ENCODE measurements at regions not wholly inside any gene's neighbourhood (a gene's known extent, or its start where the extent isn't known, plus 50 kb on each side); places are given as distances from the start of the nearest gene placed in this dataset.

DNA sequence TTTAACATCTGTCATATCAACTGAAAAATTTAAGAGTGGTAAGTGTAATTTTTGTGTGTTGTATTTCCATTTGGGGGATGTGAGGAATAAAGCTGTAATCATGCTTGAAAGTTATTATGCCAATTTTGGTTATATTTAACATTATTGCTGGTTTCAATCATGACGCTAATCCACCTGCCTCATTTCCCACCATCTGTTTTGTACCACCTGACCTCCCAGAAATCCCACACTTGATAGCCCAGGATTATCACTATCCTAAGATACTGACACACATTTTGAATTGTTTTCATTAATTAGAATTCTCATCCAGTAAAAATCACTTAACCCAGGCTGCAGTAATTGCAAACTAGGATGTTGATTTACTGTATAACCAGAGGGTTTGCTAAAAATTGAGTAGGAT, 1119.8 kb downstream of the AACS start:
- TF ChIP-seq, protein P1, sequence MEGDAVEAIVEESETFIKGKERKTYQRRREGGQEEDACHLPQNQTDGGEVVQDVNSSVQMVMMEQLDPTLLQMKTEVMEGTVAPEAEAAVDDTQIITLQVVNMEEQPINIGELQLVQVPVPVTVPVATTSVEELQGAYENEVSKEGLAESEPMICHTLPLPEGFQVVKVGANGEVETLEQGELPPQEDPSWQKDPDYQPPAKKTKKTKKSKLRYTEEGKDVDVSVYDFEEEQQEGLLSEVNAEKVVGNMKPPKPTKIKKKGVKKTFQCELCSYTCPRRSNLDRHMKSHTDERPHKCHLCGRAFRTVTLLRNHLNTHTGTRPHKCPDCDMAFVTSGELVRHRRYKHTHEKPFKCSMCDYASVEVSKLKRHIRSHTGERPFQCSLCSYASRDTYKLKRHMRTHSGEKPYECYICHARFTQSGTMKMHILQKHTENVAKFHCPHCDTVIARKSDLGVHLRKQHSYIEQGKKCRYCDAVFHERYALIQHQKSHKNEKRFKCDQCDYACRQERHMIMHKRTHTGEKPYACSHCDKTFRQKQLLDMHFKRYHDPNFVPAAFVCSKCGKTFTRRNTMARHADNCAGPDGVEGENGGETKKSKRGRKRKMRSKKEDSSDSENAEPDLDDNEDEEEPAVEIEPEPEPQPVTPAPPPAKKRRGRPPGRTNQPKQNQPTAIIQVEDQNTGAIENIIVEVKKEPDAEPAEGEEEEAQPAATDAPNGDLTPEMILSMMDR (conservative IDR thresholded peaks at IDR 0.05): no peak
- TF ChIP-seq EZH2 (IDR thresholded peaks at IDR 0.05; ENCODE audit: low read depth): no peak
